ENCODE measurements at regions not wholly inside any gene's neighbourhood (a gene's known extent, or its start where the extent isn't known, plus 50 kb on each side); places are given as distances from the start of the nearest gene placed in this dataset.

DNA sequence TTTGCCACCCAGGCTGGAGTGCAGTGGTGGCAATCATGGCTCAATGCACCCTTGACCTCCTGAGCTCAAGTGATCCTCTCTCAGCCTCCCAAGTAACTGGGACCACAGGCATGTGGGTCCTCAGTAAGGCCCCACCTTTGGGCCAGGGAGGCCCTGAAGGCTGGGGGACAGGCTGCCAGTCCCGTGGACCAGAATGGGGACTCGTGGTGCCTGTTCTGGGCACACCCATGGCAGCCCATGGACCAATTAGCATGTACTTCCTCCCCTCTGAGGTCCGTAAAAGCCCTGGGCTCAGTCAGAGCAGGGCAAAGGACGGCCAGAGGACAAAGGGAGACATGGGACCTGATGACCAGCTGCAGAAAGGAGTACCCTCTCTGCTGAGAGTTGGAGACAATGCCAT lies 1590.8 kb downstream of the KHDRBS2 start:
- TF ChIP-seq, protein P1, sequence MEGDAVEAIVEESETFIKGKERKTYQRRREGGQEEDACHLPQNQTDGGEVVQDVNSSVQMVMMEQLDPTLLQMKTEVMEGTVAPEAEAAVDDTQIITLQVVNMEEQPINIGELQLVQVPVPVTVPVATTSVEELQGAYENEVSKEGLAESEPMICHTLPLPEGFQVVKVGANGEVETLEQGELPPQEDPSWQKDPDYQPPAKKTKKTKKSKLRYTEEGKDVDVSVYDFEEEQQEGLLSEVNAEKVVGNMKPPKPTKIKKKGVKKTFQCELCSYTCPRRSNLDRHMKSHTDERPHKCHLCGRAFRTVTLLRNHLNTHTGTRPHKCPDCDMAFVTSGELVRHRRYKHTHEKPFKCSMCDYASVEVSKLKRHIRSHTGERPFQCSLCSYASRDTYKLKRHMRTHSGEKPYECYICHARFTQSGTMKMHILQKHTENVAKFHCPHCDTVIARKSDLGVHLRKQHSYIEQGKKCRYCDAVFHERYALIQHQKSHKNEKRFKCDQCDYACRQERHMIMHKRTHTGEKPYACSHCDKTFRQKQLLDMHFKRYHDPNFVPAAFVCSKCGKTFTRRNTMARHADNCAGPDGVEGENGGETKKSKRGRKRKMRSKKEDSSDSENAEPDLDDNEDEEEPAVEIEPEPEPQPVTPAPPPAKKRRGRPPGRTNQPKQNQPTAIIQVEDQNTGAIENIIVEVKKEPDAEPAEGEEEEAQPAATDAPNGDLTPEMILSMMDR (IDR thresholded peaks at IDR 0.05 in 2 of 3, conservative IDR thresholded peaks at IDR 0.05 in 1 of 3; ENCODE audit: control insufficient read depth in 2 of 3, extremely low read depth in 1 of 3, insufficient read depth in 1 of 3, low read depth in 3 of 3, low read length in 3 of 3), result no peak
- TF ChIP-seq SMARCA5 (IDR thresholded peaks at IDR 0.05) (no peak), CHD2 (IDR thresholded peaks at IDR 0.05; ENCODE audit: borderline replicate concordance, low read depth, low read length) (no peak), TARDBP (IDR thresholded peaks at IDR 0.05; ENCODE audit: borderline replicate concordance) (no peak), EZH2 (IDR thresholded peaks at IDR 0.05; ENCODE audit: borderline replicate concordance, control insufficient read depth, low read depth, low read length) (no peak), RAD51 (IDR thresholded peaks at IDR 0.05) (no peak), NR2C2 (IDR thresholded peaks at IDR 0.05; ENCODE audit: borderline replicate concordance, control insufficient read depth, insufficient read length, low read depth) (no peak), NFIC (IDR thresholded peaks at IDR 0.05; ENCODE audit: low read depth, low read length) (no peak), GABPA (IDR thresholded peaks at IDR 0.05; ENCODE audit: low read depth) (no peak), BCL11A (IDR thresholded peaks at IDR 0.05; ENCODE audit: low read depth, low read length) (no peak), POLR2A (IDR thresholded peaks at IDR 0.05; ENCODE audit: low read depth, low read length) (no peak)
- TF ChIP-seq, protein P2, sequence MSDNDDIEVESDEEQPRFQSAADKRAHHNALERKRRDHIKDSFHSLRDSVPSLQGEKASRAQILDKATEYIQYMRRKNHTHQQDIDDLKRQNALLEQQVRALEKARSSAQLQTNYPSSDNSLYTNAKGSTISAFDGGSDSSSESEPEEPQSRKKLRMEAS (IDR thresholded peaks at IDR 0.05; ENCODE audit: low read depth, low read length), result no peak
- TF ChIP-seq, protein P3, sequence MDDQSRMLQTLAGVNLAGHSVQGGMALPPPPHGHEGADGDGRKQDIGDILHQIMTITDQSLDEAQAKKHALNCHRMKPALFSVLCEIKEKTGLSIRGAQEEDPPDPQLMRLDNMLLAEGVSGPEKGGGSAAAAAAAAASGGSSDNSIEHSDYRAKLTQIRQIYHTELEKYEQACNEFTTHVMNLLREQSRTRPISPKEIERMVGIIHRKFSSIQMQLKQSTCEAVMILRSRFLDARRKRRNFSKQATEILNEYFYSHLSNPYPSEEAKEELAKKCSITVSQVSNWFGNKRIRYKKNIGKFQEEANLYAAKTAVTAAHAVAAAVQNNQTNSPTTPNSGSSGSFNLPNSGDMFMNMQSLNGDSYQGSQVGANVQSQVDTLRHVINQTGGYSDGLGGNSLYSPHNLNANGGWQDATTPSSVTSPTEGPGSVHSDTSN (IDR thresholded peaks at IDR 0.05; ENCODE audit: insufficient replicate concordance, low read depth, low read length), result no peak

Data from GM12878 (cell line).